ENCODE measurements at regions not wholly inside any gene's neighbourhood (a gene's known extent, or its start where the extent isn't known, plus 50 kb on each side); places are given as distances from the start of the nearest gene placed in this dataset.
"Not testable (repeated sequence)": the region's sequence is repeated elsewhere in the genome, so short reads cannot be mapped to it uniquely, and the experiment has no call there.

- TF ChIP-seq CTCF, POLR2A (IDR thresholded peaks at IDR 0.05): not testable (repeated sequence)
Observed at GRCh38 chr17:20675707-20676106, 96.2 kb downstream of the CDRT15L2 start.

Measured in breast epithelium (tissue), 3 donors.